Urinary bladder (tissue), 3 donors: ENCODE measurements at regions not wholly inside any gene's neighbourhood (a gene's known extent, or its start where the extent isn't known, plus 50 kb on each side); places are given as distances from the start of the nearest gene placed in this dataset.
"Not testable (repeated sequence)": the region's sequence is repeated elsewhere in the genome, so short reads cannot be mapped to it uniquely, and the experiment has no call there.

Experiments
- DNase-seq: peaks from one replicate; pipeline ENCODE4 v3.0.0-alpha.2; 2015; ENCODE audit errors: extremely low spot score
- H3K27ac ChIP-seq: one replicate; pipeline ENCODE4 v1.5.1; 2013; ENCODE audit warnings: low read depth, mild to moderate bottlenecking, moderate library complexity
- H3K36me3 ChIP-seq: one replicate; pipeline ENCODE4 v1.6.1; 2013; ENCODE audit warnings: mild to moderate bottlenecking, moderate library complexity; ENCODE audit not compliant: insufficient read depth
- H3K4me1 ChIP-seq: one replicate; pipeline ENCODE4 v1.6.1; 2013; ENCODE audit warnings: mild to moderate bottlenecking, moderate library complexity; ENCODE audit not compliant: insufficient read depth
- H3K4me3 ChIP-seq: one replicate; pipeline ENCODE4 v1.5.1; 2013; ENCODE audit warnings: low read depth, low read length
- WGBS: extraction: QIAGEN DNeasy Blood & Tissue Kit; methylation state at CpG from one replicate; pipeline ENCODE4 v1.1.7; 2013; 5-methylcytosine and 5-hydroxymethylcytosine counted together
- donor health status: healthy with polysubstance abuse.
- donor health status: healthy.

- Histone ChIP-seq H3K4me1 (no peaks in the 10 kb centered on the region), H3K36me3 (no peaks in the 10 kb centered on the region), H3K4me3 (no peak overlapping the region), H3K27ac (peak overlapping the region; percentile 50)
- WGBS, result 21% methylated on average over 6 of the region's 6 CpGs
- DNase-seq, result peak; percentile 80
These were observed 334.7 kb downstream of the NR2F1-AS1 start for GRCh38 chr5:93246090-93246855.

- H3K36me3 ChIP-seq, result no peaks in the 10 kb centered on the region
- WGBS, result 74% methylated on average over 3 of the region's 3 CpGs
- no peak overlapping the region for H3K4me3 ChIP-seq
- no peaks in the 10 kb centered on the region for H3K4me1 ChIP-seq
- peak overlapping the region; percentile 44 for H3K27ac ChIP-seq
- no peak for DNase-seq
These were observed 335.8 kb downstream of the NR2F1-AS1 start for GRCh38 chr5:93245226-93245625.

- WGBS, result 79% methylated on average over 1 of the region's 1 CpG
- Histone ChIP-seq H3K4me3 (no peak overlapping the region), H3K4me1 (no peaks in the 10 kb centered on the region), H3K27ac (no peak overlapping the region), H3K36me3 (no peaks in the 10 kb centered on the region)
- DNase-seq, result no peak
These were observed 337.5 kb downstream of the NR2F1-AS1 start for GRCh38 chr5:93243481-93243880.

GRCh38 chr5:93240228-93240834 lies 340.7 kb downstream of the NR2F1-AS1 start:
- no peak for DNase-seq
- Histone ChIP-seq H3K36me3 (no peaks in the 10 kb centered on the region), H3K27ac (no peak overlapping the region), H3K4me1 (no peaks in the 10 kb centered on the region), H3K4me3 (no peak overlapping the region)
- WGBS, result 96% methylated on average over 5 of the region's 5 CpGs

GRCh38 chr5:93236807-93237421 lies 344.1 kb downstream of the NR2F1-AS1 start:
- H3K4me3 ChIP-seq, result no peak overlapping the region
- no peak for DNase-seq
- 94% methylated on average over 4 of the region's 4 CpGs for WGBS

GRCh38 chr5:93235761-93236160 lies 345.3 kb downstream of the NR2F1-AS1 start:
- H3K36me3 ChIP-seq, result no peaks in the 10 kb centered on the region
- no peak for DNase-seq
- H3K27ac ChIP-seq, result no peak overlapping the region
- WGBS, result 89% methylated on average over 1 of the region's 1 CpG
- H3K4me3 ChIP-seq, result no peak overlapping the region
- no peaks in the 10 kb centered on the region for H3K4me1 ChIP-seq

More at GRCh38 chr5:93236807-93237421, 344.1 kb downstream of the NR2F1-AS1 start:
- no peaks in the 10 kb centered on the region for H3K36me3 ChIP-seq
- no peaks in the 10 kb centered on the region for H3K4me1 ChIP-seq
- no peak overlapping the region for H3K27ac ChIP-seq

GRCh38 chr5:93226202-93226735 lies 354.8 kb downstream of the NR2F1-AS1 start:
- H3K27ac ChIP-seq, result no peak overlapping the region
- no peaks in the 10 kb centered on the region for H3K36me3 ChIP-seq
- no peak overlapping the region for H3K4me3 ChIP-seq
- no peaks in the 10 kb centered on the region for H3K4me1 ChIP-seq
- WGBS, result 20% methylated on average over 1 of the region's 1 CpG
- no peak for DNase-seq

GRCh38 chr5:93225748-93226147 lies 355.3 kb downstream of the NR2F1-AS1 start:
- H3K4me1 ChIP-seq, result no peaks in the 10 kb centered on the region
- 50% methylated on average over 1 of the region's 1 CpG for WGBS
- no peak overlapping the region for H3K4me3 ChIP-seq
- H3K27ac ChIP-seq, result no peak overlapping the region
- H3K36me3 ChIP-seq, result no peaks in the 10 kb centered on the region
- no peak for DNase-seq

- Histone ChIP-seq H3K27ac (peak overlapping the region; percentile 18), H3K4me3 (no peak overlapping the region), H3K36me3 (no peaks in the 10 kb centered on the region), H3K4me1 (no peaks in the 10 kb centered on the region)
- 89% methylated on average over 4 of the region's 4 CpGs for WGBS
- DNase-seq, result no peak
These were observed 356.4 kb downstream of the NR2F1-AS1 start for GRCh38 chr5:93224624-93225023.

GRCh38 chr5:93221773-93222172 lies 359.2 kb downstream of the NR2F1-AS1 start:
- DNase-seq, result no peak
- no peak overlapping the region for H3K27ac ChIP-seq
- WGBS, result 90% methylated on average over 1 of the region's 1 CpG
- H3K4me1 ChIP-seq, result no peaks in the 10 kb centered on the region
- H3K36me3 ChIP-seq, result no peaks in the 10 kb centered on the region
- no peak overlapping the region for H3K4me3 ChIP-seq

GRCh38 chr5:93220431-93220830 lies 360.6 kb downstream of the NR2F1-AS1 start:
- 84% methylated on average over 3 of the region's 3 CpGs for WGBS
- no peaks in the 10 kb centered on the region for H3K4me1 ChIP-seq
- no peak for DNase-seq
- no peak overlapping the region for H3K27ac ChIP-seq
- H3K4me3 ChIP-seq, result no peak overlapping the region
- no peaks in the 10 kb centered on the region for H3K36me3 ChIP-seq

GRCh38 chr5:93219641-93220145 lies 361.3 kb downstream of the NR2F1-AS1 start:
- H3K27ac ChIP-seq, result no peak overlapping the region
- H3K36me3 ChIP-seq, result no peaks in the 10 kb centered on the region
- DNase-seq, result no peak
- no peak overlapping the region for H3K4me3 ChIP-seq
- WGBS, result 57% methylated on average over 2 of the region's 2 CpGs
- H3K4me1 ChIP-seq, result no peaks in the 10 kb centered on the region

GRCh38 chr5:93213111-93213794 lies 367.8 kb downstream of the NR2F1-AS1 start:
- H3K4me1 ChIP-seq, DNase-seq, H3K27ac ChIP-seq, H3K4me3 ChIP-seq, H3K36me3 ChIP-seq: not testable (repeated sequence)
- WGBS, result 95% methylated on average over 28 of the region's 28 CpGs
